GM12878 (cell line): ENCODE measurements at regions not wholly inside any gene's neighbourhood (a gene's known extent, or its start where the extent isn't known, plus 50 kb on each side); places are given as distances from the start of the nearest gene placed in this dataset.

Experiments used
- ATF3 ChIP-seq: IDR thresholded peaks from 2 replicates; pipeline ENCODE4 v1.6.1; 2011; ENCODE audit warnings: low read depth, mild to moderate bottlenecking, low read length, moderate library complexity, borderline replicate concordance; ENCODE audit errors: extremely low read depth
- CTCF ChIP-seq, 3 experiments: IDR thresholded peaks in 2 of 3; conservative IDR thresholded peaks in 1 of 3; 2 replicates each; pipeline ENCODE4 v1.5.1; 2011; ENCODE audit warnings: low read depth in 3 of 3, low read length in 3 of 3, mild to moderate bottlenecking in 3 of 3, control low read depth in 2 of 3, moderate library complexity in 2 of 3, inconsistent platforms in 1 of 3, mixed read lengths in 1 of 3; ENCODE audit not compliant: control insufficient read depth in 2 of 3, insufficient read depth in 1 of 3; ENCODE audit errors: extremely low read depth in 1 of 3
- FOXK2 ChIP-seq: fragments of 450-650 bp; IDR thresholded peaks from 2 replicates; pipeline ENCODE4 v1.6.1; 2017; ENCODE audit warnings: mild to moderate bottlenecking, moderate library complexity
- HDAC6 ChIP-seq: fragments of 200-600 bp; sonication (generic); IDR thresholded peaks from one replicate; pipeline ENCODE4 v1.8.0; 2017; ENCODE audit warnings: antibody characterized with exemption; ENCODE audit not compliant: unreplicated experiment
- JUND ChIP-seq: IDR thresholded peaks from 2 replicates; pipeline ENCODE4 v1.6.1; 2012; ENCODE audit warnings: low read depth, mild to moderate bottlenecking, low read length, improper control_type of control experiment, moderate library complexity
- MAX ChIP-seq: IDR thresholded peaks from 2 replicates; pipeline ENCODE4 v1.6.1; 2012; ENCODE audit warnings: low read depth, low read length, improper control_type of control experiment

GRCh38 chr1:190029441-190029840, 448.2 kb downstream of the BRINP3 start:
- TF ChIP-seq HDAC6, result no peak
- TF ChIP-seq JUND, result no peak
- no peak for TF ChIP-seq ATF3
- TF ChIP-seq CTCF (IDR thresholded peaks at IDR 0.05 in 2 of 3, conservative IDR thresholded peaks at IDR 0.05 in 1 of 3; ENCODE audit: control insufficient read depth in 2 of 3, extremely low read depth in 1 of 3, insufficient read depth in 1 of 3, low read depth in 3 of 3, low read length in 3 of 3), result no peak
- TF ChIP-seq MAX, result no peak
- TF ChIP-seq FOXK2, result no peak
